Loucy (cell line): ENCODE measurements at regions not wholly inside any gene's neighbourhood (a gene's known extent, or its start where the extent isn't known, plus 50 kb on each side); places are given as distances from the start of the nearest gene placed in this dataset.

Experiments used
- CTCF ChIP-seq: fragments of 200-600 bp; sonication (generic); conservative IDR thresholded peaks from 2 replicates; pipeline ENCODE4 v1.5.1; 2014; ENCODE audit warnings: mild to moderate bottlenecking, antibody characterized with exemption, low read length
- EZH2phosphoT487 ChIP-seq: fragments of 200-600 bp; IDR thresholded peaks from 2 replicates; pipeline ENCODE4 v1.6.1; 2018; ENCODE audit warnings: antibody characterized with exemption, mild to moderate bottlenecking, moderate library complexity, borderline replicate concordance

- TF ChIP-seq CTCF (no peak), EZH2phosphoT487 (no peak)
Observed at GRCh38 chr22:19663286-19663815, 51.0 kb upstream of the SEPTIN5 start.
